Heart left ventricle (tissue), 16 donors: ENCODE measurements at regions not wholly inside any gene's neighbourhood (a gene's known extent, or its start where the extent isn't known, plus 50 kb on each side); places are given as distances from the start of the nearest gene placed in this dataset.

Experiments used
- ATAC-seq, 4 donors: fragments of 200-7000 bp; cut with Tn5 transposase; one replicate each; pipeline ENCODE4 v1.9.1; 2020 to 2022; ENCODE audit warnings: moderate library complexity in 4 of 4, mild to moderate bottlenecking in 3 of 4, moderate number of reproducible peaks in 1 of 4
- DNase-seq, 5 donors: peaks; one replicate each; pipeline ENCODE4 v3.0.0-alpha.2; 2020
- H3K27ac ChIP-seq, 12 donors: fragments of 200-600 bp; sonication (generic) in 4 of 12; one replicate each; pipeline versions ENCODE4 v1.5.0 to v1.8.0; 2016 to 2022; ENCODE audit warnings: mild to moderate bottlenecking in 2 of 12
- H3K27me3 ChIP-seq, 9 donors: fragments of 200-600 bp; sonication (generic) in 2 of 9; one replicate each; pipeline versions ENCODE4 v1.5.1 to v1.8.0; 2016 to 2022; ENCODE audit warnings: mild to moderate bottlenecking in 3 of 9
- H3K36me3 ChIP-seq, 9 donors: fragments of 200-600 bp; sonication (generic) in 2 of 9; one replicate each; pipeline versions ENCODE4 v1.5.0 to v1.8.0; 2018 to 2022; ENCODE audit warnings: mild to moderate bottlenecking in 2 of 9
- H3K4me1 ChIP-seq, 12 donors: fragments of 200-600 bp; sonication (generic) in 4 of 12; one replicate each; pipeline versions ENCODE4 v1.5.0 to v1.8.0; 2016 to 2022; ENCODE audit warnings: mild to moderate bottlenecking in 3 of 12
- H3K4me3 ChIP-seq, 12 donors: fragments of 200-600 bp; sonication (generic) in 4 of 12; one replicate each; pipeline versions ENCODE4 v1.5.0 to v1.8.0; 2017 to 2022; ENCODE audit warnings: mild to moderate bottlenecking in 9 of 12, moderate library complexity in 4 of 12
- H3K9me3 ChIP-seq, 12 donors: fragments of 200-600 bp; sonication (generic) in 4 of 12; one replicate each; pipeline versions ENCODE4 v1.5.0 to v1.8.0; 2016 to 2022; ENCODE audit warnings: mild to moderate bottlenecking in 1 of 12
- POLR2A ChIP-seq, 2 donors: fragments of 450-650 bp; IDR thresholded peaks; one replicate each; pipeline ENCODE4 v1.6.1; 2017; ENCODE audit warnings: antibody characterized with exemption in 2 of 2, mild to moderate bottlenecking in 2 of 2, moderate library complexity in 2 of 2
- WGBS, 4 donors: extraction: QIAGEN DNeasy Blood & Tissue Kit in 2 of 4; methylation state at CpG; one replicate each; pipeline versions ENCODE4 v1.1.5 to v1.1.7; 2013 to 2018; 5-methylcytosine and 5-hydroxymethylcytosine counted together
- intact Hi-C, 10 donors: fragments of 100-400 bp; cut with DNase I; formaldehyde crosslinking; loops; one replicate each; pipeline versions ENCODE4 v1.11.1 to v1.14.2; 2022
- TF ChIP-seq, protein P1 (sequence below), 12 donors: fragments of 200-600 bp; sonication (generic) in 4 of 12; IDR thresholded peaks; one replicate each; pipeline versions ENCODE4 v1.5.0 to v1.8.0; 2018 to 2022; ENCODE audit warnings: antibody characterized with exemption in 12 of 12, mild to moderate bottlenecking in 5 of 12
- donor health status: ischemic (EF 13 %, LVEDD 7.1; RV severe dilation, severe dysfunction).
- donor health status: healthy with polysubstance abuse.
- donor health status: DM: no; HTN: yes; CAD: no.
- donor health status: DM: no; HTN: no; CAD: no.
- donor health status: ischemic (EF 25% LVEDD 6.9; RV normal size, moderate dysfunction).
- donor health status: ischemic (EF 25% LVEDD 5.7; RV mildly dilated, moderate dysfunction).
- donor health status: healthy.
- donor health status: DM: yes; HTN: yes; CAD: no.
- donor health status: ischemic (EF 35%, LVEDD 5.7; RV mildly dilated, moderate dysfunction).
- donor health status: nonischemic (EF 11% LVEDD 7.7; RV severe dilation, severe dysfunction).
- donor health status: DM: yes; HTN: yes; CAD: no.
- donor health status: PGD.
- donor health status: ischemic (EF 29% LVEDD 5.4; RV normal size, mild dysfunction).
- donor health status: nonischemic (EF 23%, LVEDD 6.1; RV moderate dilation, normal function).

DNA sequence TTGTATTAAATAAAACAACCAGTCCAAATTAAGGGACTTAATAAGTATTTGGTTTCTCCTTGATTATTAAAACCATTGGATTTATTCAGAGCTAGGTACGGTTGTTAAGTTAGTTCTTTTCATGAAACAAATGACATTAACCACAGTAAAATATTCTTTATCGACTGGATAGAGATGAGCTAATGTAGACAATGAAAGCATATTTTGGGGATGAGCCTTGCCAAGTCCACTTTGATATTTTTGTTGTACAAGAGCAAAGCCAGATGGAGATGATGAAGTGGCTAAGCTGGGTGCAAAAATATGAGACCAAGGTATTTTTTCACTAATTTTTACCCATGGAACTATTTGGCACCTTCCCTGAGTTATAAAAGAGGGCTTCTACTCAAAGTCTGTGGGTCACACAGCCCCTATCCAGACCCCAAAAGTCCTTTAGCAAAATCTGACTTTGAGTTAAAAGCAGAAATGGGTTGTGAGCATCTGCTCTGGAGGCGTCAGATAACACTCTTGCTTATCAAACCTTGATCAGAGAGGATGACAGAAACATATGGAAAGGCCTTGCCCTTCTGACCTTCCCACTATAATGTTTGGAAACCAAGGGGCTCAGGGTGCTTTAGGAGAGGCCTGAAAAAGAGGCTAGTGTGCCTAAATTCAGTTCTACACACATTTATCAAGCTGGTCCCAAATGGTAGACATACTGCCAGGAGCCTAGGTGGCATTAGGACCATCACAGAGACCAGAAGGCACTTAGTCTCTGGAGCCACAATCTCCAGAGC is 456.8 kb downstream of the MTX2 start:
- intact Hi-C loops = no loop called here
- Histone ChIP-seq H3K36me3 (no peaks in the 10 kb centered on the region), H3K27ac (no peak overlapping the region), H3K4me1 (peaks cover 0 to 19% (median 8%) of the 10 kb centered on the region in 12 donors), H3K27me3 (no peaks in the 10 kb centered on the region), H3K9me3 (no peaks in the 10 kb centered on the region), H3K4me3 (no peak overlapping the region)
- no peak for ATAC-seq
- WGBS, 4 donors = 79 to 85% (median 84%) methylated on average over 3 of the region's 3 CpGs
- DNase-seq = no peak
- no peak for TF ChIP-seq POLR2A (IDR thresholded peaks at IDR 0.05)
- TF ChIP-seq, protein P1, sequence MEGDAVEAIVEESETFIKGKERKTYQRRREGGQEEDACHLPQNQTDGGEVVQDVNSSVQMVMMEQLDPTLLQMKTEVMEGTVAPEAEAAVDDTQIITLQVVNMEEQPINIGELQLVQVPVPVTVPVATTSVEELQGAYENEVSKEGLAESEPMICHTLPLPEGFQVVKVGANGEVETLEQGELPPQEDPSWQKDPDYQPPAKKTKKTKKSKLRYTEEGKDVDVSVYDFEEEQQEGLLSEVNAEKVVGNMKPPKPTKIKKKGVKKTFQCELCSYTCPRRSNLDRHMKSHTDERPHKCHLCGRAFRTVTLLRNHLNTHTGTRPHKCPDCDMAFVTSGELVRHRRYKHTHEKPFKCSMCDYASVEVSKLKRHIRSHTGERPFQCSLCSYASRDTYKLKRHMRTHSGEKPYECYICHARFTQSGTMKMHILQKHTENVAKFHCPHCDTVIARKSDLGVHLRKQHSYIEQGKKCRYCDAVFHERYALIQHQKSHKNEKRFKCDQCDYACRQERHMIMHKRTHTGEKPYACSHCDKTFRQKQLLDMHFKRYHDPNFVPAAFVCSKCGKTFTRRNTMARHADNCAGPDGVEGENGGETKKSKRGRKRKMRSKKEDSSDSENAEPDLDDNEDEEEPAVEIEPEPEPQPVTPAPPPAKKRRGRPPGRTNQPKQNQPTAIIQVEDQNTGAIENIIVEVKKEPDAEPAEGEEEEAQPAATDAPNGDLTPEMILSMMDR (IDR thresholded peaks at IDR 0.05) = no peak

DNA sequence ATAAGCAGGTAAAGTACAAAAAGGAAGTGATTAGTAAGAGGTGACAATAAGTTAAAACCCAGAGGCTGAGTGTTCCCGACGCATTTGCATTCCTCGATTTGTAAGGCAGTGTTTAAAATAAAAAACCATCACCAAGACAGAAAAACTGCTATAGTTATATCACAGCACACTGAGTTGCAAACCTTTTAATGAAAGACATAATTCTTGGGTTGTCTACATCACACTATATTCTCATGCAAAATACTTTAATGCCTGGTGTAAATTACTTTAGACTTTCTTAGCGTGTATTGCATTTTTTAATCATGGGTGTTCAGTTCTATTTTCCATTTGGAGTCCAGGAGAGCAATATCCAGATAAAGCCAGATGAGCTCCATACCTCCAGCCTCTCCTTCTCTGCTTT is 458.5 kb downstream of the MTX2 start:
- ATAC-seq = no peak
- Histone ChIP-seq H3K27me3 (no peaks in the 10 kb centered on the region), H3K4me1 (peaks cover 0 to 19% (median 8%) of the 10 kb centered on the region in 12 donors), H3K9me3 (no peaks in the 10 kb centered on the region), H3K27ac (no peak overlapping the region), H3K4me3 (no peak overlapping the region), H3K36me3 (no peaks in the 10 kb centered on the region)
- TF ChIP-seq POLR2A (IDR thresholded peaks at IDR 0.05) = no peak
- TF ChIP-seq, protein P1 (IDR thresholded peaks at IDR 0.05) = no peak
- WGBS, 4 donors = 87 to 96% (median 91%) methylated on average over 4 of the region's 4 CpGs
- no peak for DNase-seq
- intact Hi-C loops = no loop called here

DNA sequence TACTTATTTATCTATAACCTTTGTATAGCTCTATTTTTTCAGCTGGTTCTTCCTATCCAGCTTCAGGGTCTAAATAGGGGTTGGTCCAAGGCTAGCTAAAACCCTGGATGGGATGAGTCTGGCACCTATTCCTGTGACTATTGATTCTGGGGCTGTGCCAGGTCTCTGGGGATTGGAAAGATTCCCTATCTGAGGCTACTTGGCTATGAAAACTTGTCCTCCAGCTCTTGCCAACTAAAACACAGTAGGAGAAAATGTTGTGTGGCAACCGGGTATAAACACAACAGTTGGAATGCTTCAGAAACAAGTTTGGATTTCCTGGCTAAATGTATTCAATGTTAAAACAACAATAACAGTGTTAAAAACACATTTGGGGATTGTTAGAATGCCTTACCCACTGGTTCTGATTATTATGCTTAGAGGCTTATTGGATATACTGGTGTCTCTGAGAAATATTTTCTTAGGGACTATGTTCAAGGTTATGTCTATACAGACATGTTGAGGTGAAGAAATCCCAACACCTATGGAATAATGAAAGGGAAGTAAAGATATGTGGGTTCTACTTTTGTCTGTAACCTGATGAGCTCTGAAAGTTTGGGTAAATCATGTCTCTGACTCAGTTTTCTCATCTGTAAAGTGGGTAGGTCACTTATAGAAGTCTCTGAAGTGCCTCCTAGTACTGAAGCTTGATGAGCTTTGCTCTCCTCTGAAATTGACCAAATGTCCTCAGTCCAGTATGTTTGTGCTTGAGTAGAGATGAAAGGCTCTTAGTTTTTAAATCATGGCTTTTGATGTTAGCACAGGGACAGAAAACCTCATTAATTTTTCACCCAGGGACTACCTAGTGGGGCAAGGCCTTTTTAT is 460.7 kb downstream of the MTX2 start:
- Histone ChIP-seq H3K4me1 (peaks cover 0 to 19% (median 8%) of the 10 kb centered on the region in 12 donors), H3K9me3 (no peaks in the 10 kb centered on the region), H3K27me3 (no peaks in the 10 kb centered on the region), H3K36me3 (no peaks in the 10 kb centered on the region), H3K27ac (peak overlapping the region in 2 of 12 donors; percentile 20 to 21), H3K4me3 (no peak overlapping the region)
- TF ChIP-seq POLR2A (IDR thresholded peaks at IDR 0.05) = no peak
- TF ChIP-seq, protein P1 (IDR thresholded peaks at IDR 0.05) = no peak
- ATAC-seq (peak; percentile 68 to 89 (median 78)), DNase-seq (peak in 3 of 5 donors; percentile 40 to 64 (median 49))
- WGBS, 4 donors = 0 to 12% (median 7%) methylated on average over 1 of the region's 1 CpG
- intact Hi-C loops = no loop called here

DNA sequence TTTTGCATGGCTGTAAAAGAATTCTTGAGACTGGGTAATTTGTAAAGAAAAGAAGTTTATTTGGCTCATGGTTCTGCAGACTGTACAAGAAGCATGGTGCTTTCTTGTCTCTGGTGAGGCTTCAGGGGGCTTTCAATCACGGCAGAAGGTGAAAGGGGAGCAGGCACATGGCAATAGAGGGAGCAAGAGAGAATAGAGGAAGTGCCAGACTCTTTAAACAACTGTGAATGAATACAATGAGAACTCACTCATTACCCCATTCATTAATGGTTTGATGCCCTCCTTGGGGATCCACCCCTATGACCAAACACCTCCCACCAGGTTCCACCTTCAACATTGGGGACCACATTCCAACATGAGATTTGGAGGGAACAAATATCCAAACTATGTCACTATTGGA is 463.5 kb downstream of the MTX2 start:
- peaks cover 0 to 19% (median 8%) of the 10 kb centered on the region in 12 donors for H3K4me1 ChIP-seq
- no peaks in the 10 kb centered on the region for H3K36me3 ChIP-seq
- ATAC-seq (no peak), DNase-seq (no peak)
- H3K27me3 ChIP-seq = no peaks in the 10 kb centered on the region
- WGBS, 4 donors = 57 to 68% (median 63%) methylated on average over 1 of the region's 1 CpG
- no peaks in the 10 kb centered on the region for H3K9me3 ChIP-seq
- H3K4me3 ChIP-seq = no peak overlapping the region
- no peak for TF ChIP-seq POLR2A (IDR thresholded peaks at IDR 0.05)
- TF ChIP-seq, protein P1 (IDR thresholded peaks at IDR 0.05) = no peak
- H3K27ac ChIP-seq = no peak overlapping the region
- intact Hi-C loops = no loop called here
